ENCODE measurements at regions not wholly inside any gene's neighbourhood (a gene's known extent, or its start where the extent isn't known, plus 50 kb on each side); places are given as distances from the start of the nearest gene placed in this dataset.

DNA sequence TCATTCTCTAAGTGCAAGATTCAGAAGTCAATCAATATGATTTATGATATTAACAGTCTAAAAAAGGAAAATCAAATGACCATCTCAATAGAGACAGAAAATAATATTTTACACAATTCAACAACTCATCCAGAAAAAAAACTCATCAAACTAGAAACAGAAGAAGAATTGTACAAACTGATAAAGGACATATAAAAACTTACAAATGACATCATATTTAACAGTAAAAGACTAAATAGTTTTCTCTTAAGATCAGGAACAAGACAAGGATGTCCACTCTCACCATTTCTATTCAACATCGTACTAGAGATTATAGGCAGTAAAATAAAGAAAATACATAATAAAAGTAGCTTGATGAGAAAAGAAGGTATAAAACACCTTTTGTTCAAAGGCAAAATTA is 527.3 kb downstream of the DACH1 start:
- Mint-ChIP-seq H3K9me3 (no peaks in the 10 kb centered on the region), H3K36me3 (ENCODE audit: low read depth) (no peaks in the 10 kb centered on the region), H3K4me1 (ENCODE audit: low read depth) (no peaks in the 10 kb centered on the region), H3K27ac (no peak overlapping the region), H3K4me3 (no peak overlapping the region), H3K27me3 (no peaks in the 10 kb centered on the region)
- TF ChIP-seq CTCF (IDR thresholded peaks at IDR 0.05): no peak
- CTCF ChIA-PET: no interaction called here
- no peak for ATAC-seq
- POLR2A ChIA-PET: no interaction called here
- DNase-seq: no peak
- intact Hi-C loops (cut with micrococcal nuclease): no loop called here

GRCh38 chr13:71339005-71339404 is 528.0 kb downstream of the DACH1 start:
- ATAC-seq (no peak), DNase-seq (no peak)
- ChIA-PET POLR2A (no interaction called here), CTCF (no interaction called here)
- TF ChIP-seq CTCF (IDR thresholded peaks at IDR 0.05): no peak
- intact Hi-C loops (cut with micrococcal nuclease): no loop called here
- Mint-ChIP-seq H3K36me3 (ENCODE audit: low read depth) (no peaks in the 10 kb centered on the region), H3K4me3 (no peak overlapping the region), H3K4me1 (ENCODE audit: low read depth) (no peaks in the 10 kb centered on the region), H3K9me3 (no peaks in the 10 kb centered on the region), H3K27me3 (no peaks in the 10 kb centered on the region), H3K27ac (no peak overlapping the region)

DNA sequence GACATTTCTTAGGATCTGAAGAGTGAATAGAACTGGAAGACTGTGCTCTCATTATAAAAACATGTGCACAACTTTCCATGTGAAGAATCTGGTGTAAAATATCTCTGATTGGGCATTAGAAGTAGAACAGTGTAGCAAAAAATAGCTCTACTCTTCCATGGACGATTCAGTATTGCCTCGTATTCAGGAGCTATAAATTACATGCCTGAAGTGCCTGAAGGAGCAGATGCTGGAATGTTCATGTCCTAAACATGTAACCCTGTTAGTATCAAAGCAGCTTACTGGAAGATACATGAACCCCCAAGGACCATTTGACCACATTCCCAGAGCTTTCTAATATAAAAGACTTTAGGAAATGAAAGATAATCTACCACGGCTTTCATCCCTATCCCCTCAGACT is 528.9 kb downstream of the DACH1 start:
- Mint-ChIP-seq H3K36me3 (ENCODE audit: low read depth) (no peaks in the 10 kb centered on the region), H3K9me3 (no peaks in the 10 kb centered on the region), H3K4me3 (no peak overlapping the region), H3K4me1 (ENCODE audit: low read depth) (no peaks in the 10 kb centered on the region), H3K27ac (no peak overlapping the region), H3K27me3 (no peaks in the 10 kb centered on the region)
- TF ChIP-seq CTCF (IDR thresholded peaks at IDR 0.05): no peak
- ATAC-seq (no peak), DNase-seq (no peak)
- ChIA-PET POLR2A (no interaction called here), CTCF (no interaction called here)
- intact Hi-C loops (cut with micrococcal nuclease): no loop called here

GRCh38 chr13:71327266-71327665 is 539.7 kb downstream of the DACH1 start:
- Mint-ChIP-seq H3K4me1 (ENCODE audit: low read depth) (no peaks in the 10 kb centered on the region), H3K27me3 (no peaks in the 10 kb centered on the region), H3K27ac (no peak overlapping the region), H3K4me3 (no peak overlapping the region), H3K9me3 (no peaks in the 10 kb centered on the region), H3K36me3 (ENCODE audit: low read depth) (no peaks in the 10 kb centered on the region)
- intact Hi-C loops (cut with micrococcal nuclease): no loop called here
- CTCF ChIA-PET: no interaction called here
- TF ChIP-seq CTCF (IDR thresholded peaks at IDR 0.05): no peak
- no peak for ATAC-seq
- DNase-seq: no peak
- POLR2A ChIA-PET: interaction anchor here (0.6 to 0.8 kb wide), 2 partner anchors 30 to 1070 kb away, joined by 3 to 5 read pairs; no protein-coding TSS in a partner anchor

DNA sequence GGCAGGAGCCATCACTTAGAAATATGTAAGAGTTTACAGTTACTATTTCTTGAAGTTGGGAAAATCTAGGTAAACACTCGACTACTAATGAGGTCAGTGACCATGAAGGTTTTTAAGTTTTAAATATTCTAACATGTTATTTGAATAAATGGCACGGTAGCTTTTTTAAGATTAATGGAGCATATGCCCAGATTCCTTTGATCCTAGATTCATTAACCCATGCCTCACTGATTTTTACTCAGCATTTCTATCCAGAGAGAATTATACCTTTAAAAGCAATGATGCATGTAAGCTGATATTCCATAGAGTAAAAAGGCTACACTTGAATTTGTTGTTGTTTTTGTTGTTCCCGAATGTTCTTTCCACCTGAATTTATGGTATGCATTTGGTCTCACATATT is 541.4 kb downstream of the DACH1 start:
- CTCF ChIA-PET: no interaction called here
- H3K9me3 Mint-ChIP-seq: no peaks in the 10 kb centered on the region
- no peak for TF ChIP-seq CTCF (IDR thresholded peaks at IDR 0.05)

More for the DNA sequence above, 541.4 kb downstream of the DACH1 start:
- no peak for ATAC-seq
- no peak for DNase-seq
- H3K4me3 Mint-ChIP-seq: no peak overlapping the region
- no peaks in the 10 kb centered on the region for H3K36me3 Mint-ChIP-seq (ENCODE audit: low read depth)
- no peaks in the 10 kb centered on the region for H3K4me1 Mint-ChIP-seq (ENCODE audit: low read depth)
- intact Hi-C loops (cut with micrococcal nuclease): no loop called here
- no peaks in the 10 kb centered on the region for H3K27me3 Mint-ChIP-seq
- POLR2A ChIA-PET: no interaction called here
- H3K27ac Mint-ChIP-seq: no peak overlapping the region

Measured in activated CD8-positive, alpha-beta T cell treated with anti-CD3 and anti-CD28 coated beads for 36 hours (primary cell).